GM21515 (cell line): ENCODE measurements at regions not wholly inside any gene's neighbourhood (a gene's known extent, or its start where the extent isn't known, plus 50 kb on each side); places are given as distances from the start of the nearest gene placed in this dataset.

Source experiments
- ATAC-seq: cut with Tn5 transposase; IDR thresholded peaks from one replicate; pipeline ENCODE4 v1.9.1; 2021; ENCODE audit not compliant: unreplicated experiment

DNA sequence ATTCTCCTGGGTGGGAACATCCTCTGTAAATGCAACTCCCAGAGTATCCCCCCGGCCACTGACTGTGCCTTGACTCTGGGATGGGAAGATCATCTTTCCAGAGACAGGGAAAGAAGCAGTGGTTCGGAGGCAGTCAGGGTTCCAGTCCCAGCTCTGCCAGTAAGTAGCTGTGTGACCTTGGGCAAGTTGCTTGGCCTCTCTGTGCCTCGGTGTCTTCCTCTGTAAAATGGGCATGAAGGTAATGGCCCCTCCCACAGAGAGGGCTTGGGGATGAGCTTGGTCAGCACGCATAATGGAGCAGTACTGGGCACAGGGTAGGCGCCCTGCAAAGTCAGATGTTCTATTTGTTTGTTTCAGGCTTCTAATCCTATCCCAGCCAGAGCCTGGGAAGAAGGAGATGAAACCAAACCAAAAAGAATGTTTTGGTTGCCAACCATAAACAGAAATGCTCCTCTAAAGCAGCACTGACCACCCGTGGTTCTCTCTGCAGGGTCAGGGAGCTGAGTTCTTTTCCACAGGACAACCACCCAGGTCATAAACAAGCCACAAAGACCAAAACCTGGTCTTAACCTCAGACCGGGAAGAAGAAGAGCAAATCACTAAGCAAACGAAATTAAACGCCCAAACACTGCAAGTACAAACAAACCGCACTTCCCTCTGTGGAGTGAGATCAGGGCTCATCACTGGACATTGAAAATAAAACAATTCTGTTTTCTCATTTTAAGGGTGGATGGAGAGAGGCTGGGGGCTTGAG lies 381.0 kb upstream of the SULF2 start:
- no peak for ATAC-seq

- no peak for ATAC-seq
These were observed 380.1 kb upstream of the SULF2 start for GRCh38 chr20:48165401-48165685.

GRCh38 chr20:48164566-48165400 lies 379.5 kb upstream of the SULF2 start:
- no peak for ATAC-seq

DNA sequence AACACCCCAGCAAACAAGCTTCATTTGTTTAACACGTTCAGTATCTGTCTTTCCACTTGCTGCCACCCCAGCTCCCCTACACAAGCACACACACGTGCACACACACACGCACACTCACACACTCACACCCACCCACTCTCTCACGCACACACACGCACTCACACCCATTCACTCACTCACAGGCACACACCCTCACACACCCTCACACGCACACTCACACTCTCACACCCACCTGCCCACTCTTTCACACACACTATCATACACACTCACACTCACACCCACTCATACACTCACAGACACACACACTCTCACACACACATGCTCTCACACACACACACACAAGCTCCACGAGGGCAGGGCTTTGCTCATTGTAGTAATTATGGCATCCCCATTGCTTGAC lies 378.8 kb upstream of the SULF2 start:
- ATAC-seq = no peak

GRCh38 chr20:48163505-48163904 lies 378.2 kb upstream of the SULF2 start:
- ATAC-seq = no peak

DNA sequence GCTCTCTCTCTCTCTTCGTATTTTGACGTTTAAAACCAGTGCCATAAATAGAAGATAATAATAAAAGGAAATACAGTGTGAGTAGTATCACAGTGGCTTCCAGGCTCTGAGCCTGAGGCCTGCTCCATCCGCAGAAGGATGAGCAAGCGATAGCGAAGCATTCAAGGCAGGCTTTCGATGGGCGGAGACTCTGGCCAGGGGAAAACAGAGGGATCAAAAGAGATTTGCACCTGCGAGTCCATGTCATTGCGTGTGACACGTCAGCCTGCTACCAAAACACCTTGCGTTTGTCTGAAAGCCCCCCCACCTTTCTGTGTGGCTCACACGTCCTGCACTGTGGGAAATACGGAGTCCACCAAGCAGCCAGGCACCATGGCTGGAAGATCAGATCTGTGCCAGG lies 377.3 kb upstream of the SULF2 start:
- no peak for ATAC-seq

GRCh38 chr20:48159145-48160008 lies 374.1 kb upstream of the SULF2 start:
- ATAC-seq = no peak

GRCh38 chr20:48158014-48158413 lies 372.7 kb upstream of the SULF2 start:
- ATAC-seq = no peak

GRCh38 chr20:48156951-48157700 lies 371.8 kb upstream of the SULF2 start:
- no peak for ATAC-seq

DNA sequence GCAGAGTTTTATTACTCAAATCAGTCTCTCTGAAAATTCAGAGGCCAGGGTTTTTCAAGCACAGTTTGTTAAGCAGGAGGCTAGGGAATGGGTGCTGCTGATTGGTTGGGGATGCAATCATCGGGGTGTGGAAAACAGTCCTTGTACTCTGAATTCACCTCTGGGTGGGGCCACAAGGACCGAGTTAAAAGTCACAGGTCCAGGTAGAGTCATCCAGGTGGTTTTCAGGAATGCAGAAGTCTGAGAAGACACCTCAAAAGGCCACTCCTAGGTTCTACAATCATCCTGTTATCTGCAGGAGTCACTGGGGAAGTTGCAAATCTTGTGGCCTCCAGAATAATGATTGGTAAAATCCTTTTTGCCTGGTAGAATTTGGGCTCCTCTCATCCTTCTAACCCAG lies 371.2 kb upstream of the SULF2 start:
- ATAC-seq = no peak

DNA sequence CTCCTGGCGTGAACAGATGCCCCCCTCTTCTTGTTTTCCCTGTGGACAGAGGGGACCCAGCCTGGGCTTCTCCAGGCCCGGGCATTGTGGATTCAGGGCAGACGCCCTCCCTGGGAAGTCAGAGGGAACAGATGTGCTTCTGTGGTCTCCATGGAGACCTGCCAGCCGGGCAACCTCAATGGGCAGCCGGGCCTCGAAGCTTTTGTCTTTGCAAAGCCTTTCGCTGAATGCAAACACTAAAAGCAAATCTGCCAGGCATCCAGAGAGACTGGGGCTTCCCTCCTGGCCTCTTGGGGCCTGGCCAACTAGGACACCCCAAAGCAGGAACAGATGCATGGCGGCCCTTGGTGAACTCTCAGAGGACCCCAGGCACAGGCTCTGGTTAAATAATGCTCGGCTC lies 370.0 kb upstream of the SULF2 start:
- ATAC-seq = no peak

DNA sequence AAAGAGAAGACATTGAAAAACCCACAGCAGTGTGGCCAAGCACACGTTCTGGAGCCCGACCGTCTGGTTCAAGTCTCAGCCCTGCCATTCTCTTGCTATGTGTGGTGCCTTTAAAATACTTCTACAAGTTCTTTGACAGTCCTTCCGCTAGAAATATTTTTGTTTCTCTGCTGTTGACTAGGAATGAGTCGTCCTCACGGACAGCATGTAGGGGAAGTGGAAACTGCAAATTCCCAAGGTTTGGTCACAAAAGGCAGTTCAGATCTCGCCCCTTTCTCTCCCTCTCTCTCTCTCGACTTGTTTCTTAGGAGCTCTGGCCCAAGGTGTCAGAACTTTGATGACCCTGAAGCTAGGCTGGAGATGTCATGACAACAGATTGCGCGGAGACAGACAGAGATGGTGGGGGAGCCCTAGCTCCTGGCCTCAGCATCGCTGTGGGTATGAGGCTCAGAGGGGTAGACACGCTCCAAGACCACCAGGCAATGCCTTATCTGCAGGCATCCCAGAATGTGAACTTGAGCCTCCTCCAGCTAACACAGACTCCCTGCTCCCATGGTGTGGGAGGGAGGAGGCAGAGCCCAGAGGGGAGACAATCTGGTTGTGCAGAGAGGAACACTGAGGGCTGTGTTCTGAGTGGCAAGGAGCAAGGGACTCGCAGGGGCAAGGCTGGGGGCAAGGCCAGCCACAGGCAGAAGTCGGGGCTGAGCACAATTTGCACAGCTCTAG lies 368.9 kb upstream of the SULF2 start:
- ATAC-seq = no peak

DNA sequence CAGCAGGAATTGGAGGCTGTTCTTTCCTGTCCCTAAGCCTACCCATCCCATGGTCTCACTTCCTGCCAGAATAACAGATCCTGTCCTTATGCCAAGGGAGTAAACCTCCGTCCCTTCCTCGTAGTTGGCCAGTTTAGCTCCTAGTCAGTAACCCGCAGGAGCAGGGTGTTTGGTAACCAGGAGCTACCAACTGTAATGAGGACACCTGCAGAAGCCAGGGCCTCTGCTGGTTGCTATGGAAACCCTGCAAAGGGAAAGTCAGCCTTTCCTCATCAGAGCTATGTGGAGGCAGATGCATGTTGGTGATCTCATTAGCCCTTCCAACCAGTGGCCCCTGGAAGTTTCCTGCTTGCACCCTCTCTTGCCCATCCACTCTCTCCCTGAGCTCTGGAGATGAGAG lies 368.2 kb upstream of the SULF2 start:
- no peak for ATAC-seq

- ATAC-seq = no peak
These were observed 367.8 kb upstream of the SULF2 start for GRCh38 chr20:48153103-48153502.

- ATAC-seq = no peak
These were observed 365.3 kb upstream of the SULF2 start for GRCh38 chr20:48150568-48150967.

DNA sequence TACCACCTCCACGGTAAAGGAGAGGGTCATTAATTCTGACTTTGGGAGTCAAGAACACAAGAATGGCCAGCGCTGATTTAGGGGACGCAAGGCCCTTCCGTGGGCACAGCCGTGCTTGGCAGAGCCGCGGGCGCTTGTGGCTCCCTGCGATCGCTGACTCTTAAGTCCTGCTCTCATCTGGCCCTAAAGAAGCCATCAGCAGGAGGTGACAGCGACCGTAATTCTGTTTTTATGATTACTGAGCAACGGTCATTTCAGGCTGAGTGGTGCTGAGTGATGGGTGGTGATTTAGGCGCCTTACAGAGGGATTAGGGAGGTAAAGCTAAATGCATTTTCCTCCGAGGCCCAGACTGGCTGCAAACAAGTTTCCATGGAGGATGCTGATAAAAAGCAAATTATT lies 364.6 kb upstream of the SULF2 start:
- ATAC-seq = no peak

- no peak for ATAC-seq
These were observed 363.8 kb upstream of the SULF2 start for GRCh38 chr20:48148916-48149672.

DNA sequence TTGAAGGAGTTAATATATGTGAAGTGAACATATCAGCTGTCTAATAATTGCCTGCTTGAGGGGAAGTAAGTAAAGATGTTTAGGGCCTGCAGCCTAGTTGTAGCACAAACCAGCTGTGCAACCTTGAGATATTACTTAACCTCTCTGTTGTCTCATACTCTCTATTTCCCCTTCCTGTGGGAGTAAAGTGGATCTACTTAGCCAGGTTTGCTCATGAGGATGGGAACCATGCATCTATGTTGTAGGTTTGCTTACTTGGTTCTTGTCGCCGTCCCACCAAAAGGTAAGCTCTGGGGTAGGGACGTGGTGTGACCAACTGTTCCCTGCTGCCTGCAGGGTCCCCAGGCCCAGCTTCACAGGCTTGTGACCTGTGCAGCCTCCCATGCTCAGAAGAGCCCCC lies 362.7 kb upstream of the SULF2 start:
- ATAC-seq = no peak

- ATAC-seq = no peak
These were observed 362.0 kb upstream of the SULF2 start for GRCh38 chr20:48147311-48147710.

- no peak for ATAC-seq
These were observed 361.6 kb upstream of the SULF2 start for GRCh38 chr20:48146877-48147276.
